PC-3 (cell line): ENCODE measurements at regions not wholly inside any gene's neighbourhood (a gene's known extent, or its start where the extent isn't known, plus 50 kb on each side); places are given as distances from the start of the nearest gene placed in this dataset.
A peak's percentile ranks its signal among the peaks of the same experiment; 100 is the strongest.

Experiments
- ATAC-seq: fragments of 200-7000 bp; cut with Tn5 transposase; 2 replicates; pipeline ENCODE4 v1.9.1; 2020; ENCODE audit warnings: mild to moderate bottlenecking, moderate library complexity
- BruUV-seq: library from RNA; stranded (reverse); fragments of 400-500 nt; replicated peaks from 2 replicates; lab custom pipeline; 2021; lab: Mats Ljungman, UMichigan
- CTCF ChIA-PET: fragments of 300-600 bp; sonication (Branson Sonifier 250); formaldehyde crosslinking; loops from one replicate; lab custom pipeline; 2022; ENCODE audit warnings: antibody characterized with exemption; lab: Charles Lee
- POLR2A ChIA-PET: fragments of 300-600 bp; sonication (Branson Sonifier 250); formaldehyde crosslinking; loops from one replicate; lab custom pipeline; 2022; ENCODE audit warnings: antibody characterized with exemption; ENCODE audit not compliant: unreplicated experiment; lab: Charles Lee
- DNase-seq: peaks from one replicate; pipeline ENCODE4 v3.0.0-alpha.2; 2015
- H2AFZ ChIP-seq: fragments of 300-600 bp; sonication (generic); 2 replicates; pipeline ENCODE4 v1.6.0; 2016; ENCODE audit warnings: antibody characterized with exemption, low read length
- H3F3A ChIP-seq: fragments of 300-600 bp; sonication (generic); one replicate; pipeline ENCODE4 v1.6.0; 2017; ENCODE audit warnings: antibody characterized with exemption, low read length, control low read depth, mild to moderate bottlenecking; ENCODE audit not compliant: unreplicated experiment
- H3K27ac ChIP-seq: fragments of 300-600 bp; sonication (generic); 2 replicates; pipeline ENCODE4 v1.5.1; 2016; ENCODE audit warnings: mild to moderate bottlenecking, low read length
- H3K27me3 ChIP-seq: fragments of 300-600 bp; sonication (generic); 2 replicates; pipeline ENCODE4 v1.6.1; 2016; ENCODE audit warnings: low read length, mixed read lengths
- H3K36me3 ChIP-seq: fragments of 300-600 bp; sonication (generic); 2 replicates; pipeline ENCODE4 v1.6.1; 2016; ENCODE audit warnings: low read depth, mixed run types, low read length, mixed read lengths
- H3K4me1 ChIP-seq: fragments of 300-600 bp; sonication (generic); 2 replicates; pipeline ENCODE4 v1.5.1; 2016; ENCODE audit warnings: low read length; ENCODE audit not compliant: insufficient read depth
- H3K4me2 ChIP-seq: fragments of 300-600 bp; sonication (generic); 2 replicates; pipeline ENCODE4 v1.6.0; 2016; ENCODE audit warnings: low read length
- H3K4me3 ChIP-seq: fragments of 300-600 bp; sonication (generic); 2 replicates; pipeline ENCODE4 v1.5.1; 2016; ENCODE audit warnings: mild to moderate bottlenecking, low read length, mixed read lengths
- H3K79me2 ChIP-seq: fragments of 300-600 bp; sonication (generic); 2 replicates; pipeline ENCODE4 v1.6.1; 2017; ENCODE audit warnings: low read length, mixed read lengths
- H3K9ac ChIP-seq: fragments of 300-600 bp; sonication (generic); 2 replicates; pipeline ENCODE4 v1.6.0; 2016; ENCODE audit warnings: mild to moderate bottlenecking, low read length
- H3K9me2 ChIP-seq: fragments of 300-600 bp; sonication (generic); replicated peaks from 2 replicates; pipeline ENCODE4 v1.6.1; 2016; ENCODE audit warnings: mixed run types, low read length, mixed read lengths
- H3K9me3 ChIP-seq: fragments of 300-600 bp; sonication (generic); 2 replicates; pipeline ENCODE4 v1.6.1; 2016; ENCODE audit warnings: low read length, mixed read lengths
- H4K20me1 ChIP-seq: fragments of 300-600 bp; sonication (generic); 2 replicates; pipeline ENCODE4 v1.6.1; 2016; ENCODE audit warnings: low read length, mixed read lengths
- CTCF ChIP-seq: fragments of 300-600 bp; sonication (generic); conservative IDR thresholded peaks from 2 replicates; pipeline ENCODE4 v1.5.1; 2017; ENCODE audit warnings: antibody characterized with exemption, low read depth, mild to moderate bottlenecking, low read length
- EZH2 ChIP-seq: fragments of 300-600 bp; sonication (generic); IDR thresholded peaks from one replicate; pipeline ENCODE4 v1.6.1; 2017; ENCODE audit warnings: antibody characterized with exemption, mild to moderate bottlenecking, low read length; ENCODE audit not compliant: unreplicated experiment
- EZH2phosphoT487 ChIP-seq: fragments of 300-600 bp; sonication (generic); IDR thresholded peaks from 2 replicates; pipeline ENCODE4 v1.6.1; 2018; ENCODE audit warnings: mild to moderate bottlenecking, antibody characterized with exemption, low read length, borderline replicate concordance
- intact Hi-C: fragments of 100-400 bp; cut with micrococcal nuclease; formaldehyde crosslinking; loops from 2 replicates; pipeline ENCODE4 v1.9.0; 2023

GRCh38 chr7:131236318-131236672 lies 91.4 kb upstream of the MKLN1 start:
- CTCF ChIA-PET: interaction anchor here (0.9 kb wide), 1 partner anchor 67 kb away, joined by 5 read pairs; no protein-coding TSS in a partner anchor
- BruUV-seq: no TSS peak
- DNase-seq: no peak
- peak overlapping the region; percentile 67 for H3K4me2 ChIP-seq
- H3K9me3 ChIP-seq: no peaks in the 10 kb centered on the region
- H3K36me3 ChIP-seq: no peaks in the 10 kb centered on the region
- H3K79me2 ChIP-seq: no peaks in the 10 kb centered on the region
- H3K27me3 ChIP-seq: no peaks in the 10 kb centered on the region
- H4K20me1 ChIP-seq: no peaks in the 10 kb centered on the region
- POLR2A ChIA-PET: interaction anchor here (0.5 kb wide), 1 partner anchor 25 kb away, joined by 6 read pairs; no protein-coding TSS in a partner anchor
- intact Hi-C loops: loop anchor here (5.0 kb wide), 1 partner anchor 49 kb away; no protein-coding TSS in a partner anchor
- peaks cover 24% of the 10 kb centered on the region for H3K4me1 ChIP-seq
- TF ChIP-seq CTCF (no peak), EZH2phosphoT487 (no peak), EZH2 (no peak)
- no peaks in the 10 kb centered on the region for H3K9me2 ChIP-seq
- no peak for ATAC-seq
- H3F3A ChIP-seq: no peaks in the 10 kb centered on the region
- H3K9ac ChIP-seq: peak overlapping the region; percentile 64
- no peak overlapping the region for H3K4me3 ChIP-seq
- peak overlapping the region; percentile 89 for H3K27ac ChIP-seq
- no peak overlapping the region for H2AFZ ChIP-seq

- Histone ChIP-seq H3K4me3 (no peak overlapping the region), H3K27ac (peak overlapping the region; percentile 64), H3K9me3 (no peaks in the 10 kb centered on the region), H3F3A (no peaks in the 10 kb centered on the region), H3K9ac (0 out of 2 replicates have a peak overlapping the region, but pooled peaks have one; percentile 8), H4K20me1 (no peaks in the 10 kb centered on the region), H2AFZ (no peak overlapping the region), H3K79me2 (no peaks in the 10 kb centered on the region), H3K4me2 (peak overlapping the region; percentile 50), H3K4me1 (peaks cover 24% of the 10 kb centered on the region), H3K9me2 (no peaks in the 10 kb centered on the region), H3K27me3 (no peaks in the 10 kb centered on the region), H3K36me3 (no peaks in the 10 kb centered on the region)
- TF ChIP-seq EZH2phosphoT487 (no peak), CTCF (no peak), EZH2 (no peak)
- intact Hi-C loops: loop anchor here (5.0 kb wide), 1 partner anchor 51 kb away; no protein-coding TSS in a partner anchor
- DNase-seq (peak; percentile 58), ATAC-seq (peak; percentile 68)
- ChIA-PET CTCF (no interaction called here), POLR2A (interaction anchor here (0.6 kb wide), 1 partner anchor 341 kb away, joined by 4 read pairs; no protein-coding TSS in a partner anchor)
- BruUV-seq: no TSS peak
These were observed 89.2 kb upstream of the MKLN1 start for GRCh38 chr7:131238347-131238931.

- POLR2A ChIA-PET: no interaction called here
- DNase-seq (no peak), ATAC-seq (no peak)
- Histone ChIP-seq H3K9me2 (no peaks in the 10 kb centered on the region), H3K27ac (no peak overlapping the region), H3K27me3 (no peaks in the 10 kb centered on the region), H3K4me2 (no peak overlapping the region), H3K36me3 (no peaks in the 10 kb centered on the region), H4K20me1 (no peaks in the 10 kb centered on the region), H3K4me1 (peaks cover 21% of the 10 kb centered on the region), H3K79me2 (no peaks in the 10 kb centered on the region), H3K9me3 (no peaks in the 10 kb centered on the region), H2AFZ (no peak overlapping the region), H3K4me3 (no peak overlapping the region), H3F3A (no peaks in the 10 kb centered on the region), H3K9ac (no peak overlapping the region)
- no TSS peak for BruUV-seq
- CTCF ChIA-PET: no interaction called here
- intact Hi-C loops: loop anchor here (5.0 kb wide), 1 partner anchor 129 kb away; no protein-coding TSS in a partner anchor
- TF ChIP-seq EZH2 (no peak), CTCF (no peak), EZH2phosphoT487 (no peak)
These were observed 86.3 kb upstream of the MKLN1 start for GRCh38 chr7:131241386-131241785.
